ENCODE measurements at regions not wholly inside any gene's neighbourhood (a gene's known extent, or its start where the extent isn't known, plus 50 kb on each side); places are given as distances from the start of the nearest gene placed in this dataset.

GRCh38 chr13:38017320-38017719 lies 147.7 kb upstream of the TRPC4 start:
- 75% methylated on average over 2 of the region's 2 CpGs for WGBS
- no peak for TF ChIP-seq POLR2A (IDR thresholded peaks at IDR 0.05)
- TF ChIP-seq POLR2AphosphoS5 (IDR thresholded peaks at IDR 0.05), result no peak
- no peak for TF ChIP-seq EP300 (IDR thresholded peaks at IDR 0.05)
- no peak for TF ChIP-seq CTCF (IDR thresholded peaks at IDR 0.05)
- H3K4me1 ChIP-seq, result no peaks in the 10 kb centered on the region
- no peaks in the 10 kb centered on the region for H3K36me3 ChIP-seq
- DNase-seq (ENCODE audit: low spot score in 2 of 2), result no peak
- no peak overlapping the region for H3K27ac ChIP-seq
- no peak overlapping the region for H3K4me3 ChIP-seq
- H3K27me3 ChIP-seq, result no peaks in the 10 kb centered on the region
- H3K9me3 ChIP-seq, result peaks cover 27% of the 10 kb centered on the region

- no peaks in the 10 kb centered on the region for H3K4me1 ChIP-seq
- TF ChIP-seq POLR2A (IDR thresholded peaks at IDR 0.05) (no peak), CTCF (IDR thresholded peaks at IDR 0.05) (no peak), POLR2AphosphoS5 (IDR thresholded peaks at IDR 0.05) (no peak), EP300 (IDR thresholded peaks at IDR 0.05) (no peak)
- no peaks in the 10 kb centered on the region for H3K27me3 ChIP-seq
- H3K9me3 ChIP-seq, result peaks cover 9% of the 10 kb centered on the region
- no peaks in the 10 kb centered on the region for H3K36me3 ChIP-seq
- H3K27ac ChIP-seq, result no peak overlapping the region
- no peak for DNase-seq (ENCODE audit: low spot score in 2 of 2)
- no peak overlapping the region for H3K4me3 ChIP-seq
- 90% methylated on average over 1 of the region's 1 CpG for WGBS
Measured at GRCh38 chr13:38013676-38014075, 144.1 kb upstream of the TRPC4 start.

GRCh38 chr13:38012096-38012495 lies 142.5 kb upstream of the TRPC4 start:
- H3K27ac ChIP-seq, result no peak overlapping the region
- H3K4me3 ChIP-seq, result no peak overlapping the region
- no peak for DNase-seq (ENCODE audit: low spot score in 2 of 2)
- peaks cover 3% of the 10 kb centered on the region for H3K9me3 ChIP-seq
- H3K27me3 ChIP-seq, result no peaks in the 10 kb centered on the region
- no peaks in the 10 kb centered on the region for H3K4me1 ChIP-seq
- WGBS, result 90% methylated on average over 4 of the region's 4 CpGs
- no peaks in the 10 kb centered on the region for H3K36me3 ChIP-seq
- TF ChIP-seq POLR2A (IDR thresholded peaks at IDR 0.05), result no peak
- TF ChIP-seq EP300 (IDR thresholded peaks at IDR 0.05), result no peak

GRCh38 chr13:38008636-38009035 lies 139.1 kb upstream of the TRPC4 start:
- H3K27me3 ChIP-seq, result no peaks in the 10 kb centered on the region
- peaks cover 3% of the 10 kb centered on the region for H3K9me3 ChIP-seq
- H3K36me3 ChIP-seq, result no peaks in the 10 kb centered on the region
- no peak overlapping the region for H3K4me3 ChIP-seq
- WGBS, result 36% methylated on average over 3 of the region's 3 CpGs
- TF ChIP-seq CTCF (IDR thresholded peaks at IDR 0.05), result no peak
- no peak for TF ChIP-seq POLR2A (IDR thresholded peaks at IDR 0.05)
- TF ChIP-seq EP300 (IDR thresholded peaks at IDR 0.05), result no peak
- TF ChIP-seq POLR2AphosphoS5 (IDR thresholded peaks at IDR 0.05), result no peak
- H3K27ac ChIP-seq, result no peak overlapping the region
- H3K4me1 ChIP-seq, result no peaks in the 10 kb centered on the region
- DNase-seq (ENCODE audit: low spot score in 2 of 2), result no peak

GRCh38 chr13:38002606-38003005 lies 133.0 kb upstream of the TRPC4 start:
- Histone ChIP-seq H3K9me3 (no peaks in the 10 kb centered on the region), H3K27ac (no peak overlapping the region), H3K27me3 (no peaks in the 10 kb centered on the region), H3K4me1 (no peaks in the 10 kb centered on the region), H3K36me3 (no peaks in the 10 kb centered on the region), H3K4me3 (no peak overlapping the region)
- WGBS, result 46% methylated on average over 7 of the region's 7 CpGs
- TF ChIP-seq POLR2AphosphoS5 (IDR thresholded peaks at IDR 0.05) (no peak), POLR2A (IDR thresholded peaks at IDR 0.05) (no peak), CTCF (IDR thresholded peaks at IDR 0.05) (no peak), EP300 (IDR thresholded peaks at IDR 0.05) (no peak)
- DNase-seq (ENCODE audit: low spot score in 2 of 2), result no peak

GRCh38 chr13:37997641-37998040 lies 128.1 kb upstream of the TRPC4 start:
- Histone ChIP-seq H3K36me3 (no peaks in the 10 kb centered on the region), H3K9me3 (no peaks in the 10 kb centered on the region), H3K4me1 (no peaks in the 10 kb centered on the region), H3K27me3 (no peaks in the 10 kb centered on the region), H3K4me3 (no peak overlapping the region), H3K27ac (no peak overlapping the region)
- TF ChIP-seq CTCF (IDR thresholded peaks at IDR 0.05) (no peak), EP300 (IDR thresholded peaks at IDR 0.05) (no peak), POLR2A (IDR thresholded peaks at IDR 0.05) (no peak), POLR2AphosphoS5 (IDR thresholded peaks at IDR 0.05) (no peak)
- DNase-seq (ENCODE audit: low spot score in 2 of 2), result no peak
